Astrocyte (in vitro differentiated cells and primary cell): ENCODE measurements at regions not wholly inside any gene's neighbourhood (a gene's known extent, or its start where the extent isn't known, plus 50 kb on each side); places are given as distances from the start of the nearest gene placed in this dataset.

ENCODE experiments used
- EZH2 ChIP-seq: IDR thresholded peaks from 2 replicates; pipeline ENCODE4 v1.6.1; 2012; ENCODE audit warnings: mild to moderate bottlenecking, low read length, inconsistent platforms; ENCODE audit not compliant: insufficient read depth
- TF ChIP-seq, protein P1 (sequence below): IDR thresholded peaks from 2 replicates; pipeline ENCODE4 v1.5.1; 2011; ENCODE audit warnings: low read depth, mild to moderate bottlenecking, inconsistent platforms, low read length, moderate library complexity; ENCODE audit not compliant: insufficient read depth

DNA sequence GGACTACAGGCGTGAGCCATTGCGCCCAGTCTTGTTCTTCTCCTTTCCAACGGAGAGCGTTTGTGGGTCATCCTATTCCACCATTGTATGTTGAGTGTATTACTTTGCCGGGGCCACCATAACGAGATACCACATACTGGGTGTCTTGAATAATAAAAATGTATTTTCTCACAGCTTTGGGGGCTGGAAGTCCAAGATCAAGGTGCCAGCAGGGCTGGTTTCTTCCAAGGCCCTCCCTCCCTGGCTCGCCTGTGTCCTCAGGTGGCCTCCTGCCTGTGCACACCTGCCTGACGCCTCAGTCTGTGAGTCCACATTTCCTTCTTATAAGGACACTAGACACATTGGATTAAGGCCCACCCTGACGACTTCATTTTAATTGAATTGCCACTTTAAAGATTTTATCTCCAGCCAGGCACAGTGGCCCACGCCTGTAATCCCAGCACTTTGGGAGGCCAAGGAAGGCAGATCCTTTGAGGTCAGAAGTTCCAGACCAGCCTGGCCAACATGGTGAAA, 175.1 kb downstream of the C9orf50 start:
- TF ChIP-seq, protein P1, sequence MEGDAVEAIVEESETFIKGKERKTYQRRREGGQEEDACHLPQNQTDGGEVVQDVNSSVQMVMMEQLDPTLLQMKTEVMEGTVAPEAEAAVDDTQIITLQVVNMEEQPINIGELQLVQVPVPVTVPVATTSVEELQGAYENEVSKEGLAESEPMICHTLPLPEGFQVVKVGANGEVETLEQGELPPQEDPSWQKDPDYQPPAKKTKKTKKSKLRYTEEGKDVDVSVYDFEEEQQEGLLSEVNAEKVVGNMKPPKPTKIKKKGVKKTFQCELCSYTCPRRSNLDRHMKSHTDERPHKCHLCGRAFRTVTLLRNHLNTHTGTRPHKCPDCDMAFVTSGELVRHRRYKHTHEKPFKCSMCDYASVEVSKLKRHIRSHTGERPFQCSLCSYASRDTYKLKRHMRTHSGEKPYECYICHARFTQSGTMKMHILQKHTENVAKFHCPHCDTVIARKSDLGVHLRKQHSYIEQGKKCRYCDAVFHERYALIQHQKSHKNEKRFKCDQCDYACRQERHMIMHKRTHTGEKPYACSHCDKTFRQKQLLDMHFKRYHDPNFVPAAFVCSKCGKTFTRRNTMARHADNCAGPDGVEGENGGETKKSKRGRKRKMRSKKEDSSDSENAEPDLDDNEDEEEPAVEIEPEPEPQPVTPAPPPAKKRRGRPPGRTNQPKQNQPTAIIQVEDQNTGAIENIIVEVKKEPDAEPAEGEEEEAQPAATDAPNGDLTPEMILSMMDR: no peak
- no peak for TF ChIP-seq EZH2
